Kidney glomerular epithelial cell (primary cell): ENCODE measurements at regions not wholly inside any gene's neighbourhood (a gene's known extent, or its start where the extent isn't known, plus 50 kb on each side); places are given as distances from the start of the nearest gene placed in this dataset.
A peak's percentile ranks its signal among the peaks of the same experiment; 100 is the strongest.

Experiments used
- DNase-seq: peaks from one replicate; lab custom pipeline; 2025; lab: John Stamatoyannopoulos, UW

DNA sequence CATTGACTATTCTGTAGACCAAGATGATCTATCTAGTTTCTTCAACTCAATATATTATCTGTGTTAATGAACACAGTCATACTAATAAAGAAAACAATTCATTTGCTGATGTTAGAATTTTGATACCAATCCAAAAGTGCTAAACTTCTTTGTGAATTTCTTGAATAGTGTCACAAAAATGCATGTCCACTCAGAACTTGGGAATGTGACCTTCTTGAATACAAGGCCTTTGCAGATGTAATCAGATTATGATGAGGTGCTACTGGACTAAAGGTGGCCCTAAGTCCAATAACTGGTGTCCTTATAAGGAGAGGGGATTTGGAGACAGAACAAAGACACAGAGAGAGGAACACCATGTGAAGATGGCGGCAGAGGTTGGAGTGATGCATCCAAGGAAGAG is 305.8 kb upstream of the ZP4 start:
- no peak for DNase-seq

- DNase-seq = no peak
These were observed 300.4 kb upstream of the ZP4 start for GRCh38 chr1:238191170-238191569.

GRCh38 chr1:238187575-238187949 is 296.8 kb upstream of the ZP4 start:
- no peak for DNase-seq

DNA sequence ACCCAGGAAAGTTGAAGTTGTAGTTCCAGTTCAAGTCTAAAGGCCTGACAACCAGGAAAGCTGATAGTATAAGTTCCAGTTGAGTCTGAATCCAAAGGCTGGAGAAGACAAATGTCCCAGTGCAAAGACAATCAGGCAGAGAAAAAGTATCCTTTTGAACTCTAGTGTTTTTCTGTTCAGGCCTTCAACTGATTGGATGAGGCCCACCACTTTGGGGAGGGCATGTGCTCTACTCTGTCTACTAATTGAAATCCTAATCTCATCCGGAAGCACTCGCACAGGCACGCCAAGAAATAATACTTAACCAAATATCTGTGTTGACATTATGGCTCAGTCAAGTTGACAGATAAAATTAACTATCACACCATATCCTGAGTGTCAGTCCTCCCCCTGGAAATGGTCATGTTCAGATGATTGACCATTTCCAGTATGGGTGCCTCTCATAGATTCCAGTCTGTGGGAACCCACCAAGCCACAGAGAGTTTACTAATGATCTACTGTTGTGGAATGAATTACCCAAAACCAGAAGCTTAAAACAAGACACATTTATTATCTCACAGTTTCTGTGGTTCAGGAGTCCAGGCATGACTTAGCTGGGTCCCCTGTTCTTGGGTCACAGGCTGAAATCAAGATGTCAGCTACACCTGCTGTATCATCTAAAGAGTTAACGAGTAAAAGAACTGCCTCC is 296.3 kb upstream of the ZP4 start:
- no peak for DNase-seq

- DNase-seq = no peak
These were observed 287.4 kb upstream of the ZP4 start for GRCh38 chr1:238177960-238178645.

GRCh38 chr1:238177351-238177750 is 286.6 kb upstream of the ZP4 start:
- no peak for DNase-seq

DNA sequence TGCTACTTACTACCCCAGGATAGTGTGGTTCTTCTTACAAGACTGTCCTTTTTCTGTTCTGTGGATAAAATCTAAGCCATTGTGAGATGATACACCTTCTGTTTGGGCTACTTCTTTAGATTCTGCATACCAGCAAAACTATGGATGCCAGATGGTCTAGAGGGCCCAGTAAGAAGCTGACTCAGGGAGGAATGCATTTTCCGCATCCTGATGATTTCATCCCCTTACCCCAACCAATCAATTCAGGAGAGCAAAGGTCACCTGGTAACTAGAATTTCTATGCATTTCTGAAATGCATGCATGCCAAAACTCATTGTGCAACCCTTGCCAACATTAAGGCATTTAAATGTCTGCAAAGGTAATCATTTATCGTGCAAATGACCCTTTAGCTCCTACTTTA is 285.7 kb upstream of the ZP4 start:
- DNase-seq = no peak

DNA sequence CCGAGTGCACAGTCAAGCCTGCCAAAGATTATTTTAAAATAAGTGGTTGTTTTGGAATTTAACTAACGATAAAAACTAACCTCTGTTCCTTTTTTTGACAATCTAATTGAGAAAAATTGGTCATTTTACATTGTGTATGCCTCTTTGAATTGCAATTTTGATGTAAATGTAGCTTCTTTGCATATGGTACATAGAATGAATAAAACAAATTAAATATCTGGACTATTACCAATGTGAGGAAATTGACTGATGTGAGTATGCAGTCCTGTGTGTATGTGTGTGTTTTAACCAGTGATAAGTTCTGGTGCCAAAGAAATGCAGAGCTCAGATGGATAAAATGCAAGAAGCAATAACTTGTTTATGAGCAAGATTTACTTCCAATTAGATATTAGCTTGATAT is 281.3 kb upstream of the ZP4 start:
- DNase-seq = no peak

DNA sequence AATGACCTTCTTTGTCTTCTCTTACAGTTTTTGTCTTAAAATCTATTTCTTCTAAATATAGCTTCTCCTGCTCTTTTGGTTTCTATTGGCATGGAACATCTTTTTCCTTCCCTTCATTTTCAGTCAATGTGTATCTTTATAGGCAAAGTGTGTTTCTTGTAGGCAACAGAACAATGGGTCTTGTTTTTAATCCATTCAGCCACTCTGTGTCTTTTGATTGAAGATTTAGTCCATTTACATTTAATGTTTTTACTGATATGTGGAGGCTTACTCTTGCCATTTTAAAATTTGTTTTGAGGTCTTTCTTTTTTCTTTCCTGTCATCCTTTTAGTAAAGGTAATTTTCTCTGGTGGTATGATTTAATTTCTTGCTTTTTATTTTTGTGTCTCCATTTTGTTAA is 271.2 kb upstream of the ZP4 start:
- DNase-seq = no peak

DNA sequence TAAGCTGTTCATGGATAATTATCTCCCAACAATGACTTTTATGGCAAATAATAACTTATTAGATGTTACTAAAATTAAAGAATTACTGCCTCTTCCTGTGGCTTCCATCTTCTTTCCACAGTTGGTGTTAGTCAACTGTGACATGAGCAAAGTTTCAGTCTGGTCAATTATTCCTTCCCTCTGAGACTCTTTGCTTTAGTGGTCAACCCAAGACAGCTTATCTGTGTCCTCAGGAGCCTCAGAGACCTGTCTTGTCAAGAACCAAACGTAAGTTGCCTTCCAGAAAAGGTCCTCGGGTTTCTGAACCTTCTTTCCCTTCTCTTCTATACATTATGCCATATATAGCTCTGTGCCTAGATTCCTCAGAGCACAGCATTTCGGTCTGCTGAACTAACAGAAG is 263.2 kb upstream of the ZP4 start:
- no peak for DNase-seq

- DNase-seq = no peak
These were observed 262.5 kb upstream of the ZP4 start for GRCh38 chr1:238153253-238153652.

- no peak for DNase-seq
These were observed 261.4 kb upstream of the ZP4 start for GRCh38 chr1:238152119-238152518.

DNA sequence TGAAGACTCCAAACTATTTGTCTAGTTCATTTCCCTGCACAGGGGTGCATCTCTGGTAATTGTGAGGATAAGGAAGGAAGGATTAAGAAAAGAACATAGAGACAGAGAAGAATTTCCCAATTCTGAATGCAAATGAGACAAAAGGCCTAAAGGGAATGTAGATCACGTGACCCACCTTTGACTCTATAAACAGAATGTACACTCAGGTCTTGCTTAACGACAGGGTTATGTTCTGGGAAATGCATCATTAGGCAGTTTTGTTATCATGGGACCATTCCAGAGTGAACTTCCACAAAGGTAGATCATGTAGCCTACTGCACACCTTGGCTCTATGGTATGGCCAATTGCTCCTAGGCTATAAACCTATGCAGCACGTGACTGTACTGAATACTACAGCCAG is 252.3 kb upstream of the ZP4 start:
- DNase-seq = no peak

- no peak for DNase-seq
These were observed 250.6 kb upstream of the ZP4 start for GRCh38 chr1:238141353-238141752.

GRCh38 chr1:238139713-238140112 is 249.0 kb upstream of the ZP4 start:
- no peak for DNase-seq

GRCh38 chr1:238138059-238138626 is 247.4 kb upstream of the ZP4 start:
- no peak for DNase-seq

DNA sequence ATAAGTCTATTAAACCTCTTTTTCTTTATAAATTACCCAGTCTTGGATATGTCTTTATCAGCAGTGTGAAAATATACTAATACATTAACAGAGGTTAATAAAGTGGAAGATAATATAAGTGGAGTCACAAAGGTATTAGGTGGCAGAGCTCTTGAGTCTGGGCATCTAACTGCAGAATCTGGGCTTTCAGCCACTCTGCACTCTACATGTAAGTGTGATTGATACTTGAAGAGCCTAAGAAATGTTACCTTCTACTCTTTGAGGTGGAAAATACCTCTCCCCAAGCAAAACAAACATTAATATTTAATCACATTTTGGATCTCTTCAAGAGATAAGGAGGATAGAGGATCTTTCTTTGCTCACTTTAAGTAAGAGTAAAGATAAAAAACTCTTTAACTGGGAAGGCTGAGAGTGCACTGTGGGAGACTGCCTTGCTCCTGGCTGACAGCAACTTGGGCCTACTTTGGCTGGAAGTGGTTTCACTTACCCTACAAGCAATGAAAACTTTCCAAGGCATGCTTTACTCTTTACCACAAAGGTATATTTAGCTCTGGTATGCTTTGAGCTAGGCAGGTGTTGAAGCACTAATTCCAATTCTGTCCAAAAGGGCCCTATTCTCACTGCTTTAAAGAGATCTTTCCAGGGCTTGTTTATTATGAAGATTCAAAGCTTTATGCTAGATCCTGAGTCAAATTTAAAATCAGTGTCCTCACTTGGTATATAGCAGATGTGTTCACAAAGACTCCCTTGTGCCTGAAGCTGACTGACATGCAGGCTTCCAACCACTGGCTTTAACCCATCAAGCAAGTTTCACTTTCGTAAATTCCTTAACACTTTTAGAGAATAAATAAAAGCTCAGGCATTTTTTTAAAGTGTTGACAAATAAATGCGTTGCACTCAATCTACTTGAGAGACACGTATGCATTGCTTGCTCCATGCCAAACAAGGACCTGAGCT is 245.3 kb upstream of the ZP4 start:
- peak; percentile 47 for DNase-seq

GRCh38 chr1:238129677-238130076 is 239.0 kb upstream of the ZP4 start:
- no peak for DNase-seq

DNA sequence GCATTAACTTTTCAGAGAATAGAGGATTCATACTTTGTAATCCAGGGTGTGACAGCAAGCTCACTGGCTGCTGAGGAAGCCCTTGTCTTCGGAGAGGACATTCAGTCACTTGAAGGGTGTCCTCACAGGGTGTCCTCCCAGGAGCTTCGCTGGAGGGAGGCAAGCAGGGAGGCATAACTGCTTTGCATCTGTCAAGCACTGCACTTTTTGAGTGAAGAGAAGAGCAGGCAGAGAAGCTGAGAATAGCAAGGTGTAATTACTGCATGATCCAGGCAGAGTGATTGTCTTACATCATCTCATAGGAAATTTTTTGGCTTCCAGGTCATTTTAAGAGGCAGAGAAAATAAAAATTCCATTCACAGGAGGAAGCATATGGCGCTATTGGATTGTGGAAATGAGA is 232.5 kb upstream of the ZP4 start:
- no peak for DNase-seq

- no peak for DNase-seq
These were observed 229.1 kb upstream of the ZP4 start for GRCh38 chr1:238119861-238120260.

DNA sequence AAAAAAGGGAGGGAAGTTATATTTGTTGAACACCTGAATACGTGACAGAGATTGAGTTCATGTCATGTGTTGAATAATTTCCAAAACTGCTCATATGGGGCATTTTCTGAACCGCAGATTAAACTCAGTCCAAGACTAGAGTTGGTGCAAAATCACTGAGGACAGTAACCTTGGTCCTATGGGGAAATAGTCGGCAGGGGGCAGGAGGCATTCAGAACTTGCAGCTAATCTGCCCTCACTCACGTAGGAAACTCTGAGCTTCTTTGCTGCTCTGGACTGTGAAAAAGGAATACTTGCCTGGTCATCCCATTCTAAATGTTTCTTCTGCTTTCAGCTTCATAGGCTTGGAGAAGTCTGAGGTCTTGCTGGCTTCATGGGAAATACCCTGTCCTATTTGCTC is 228.3 kb upstream of the ZP4 start:
- no peak for DNase-seq

GRCh38 chr1:238115852-238116251 is 225.1 kb upstream of the ZP4 start:
- no peak for DNase-seq
